ENCODE measurements at regions not wholly inside any gene's neighbourhood (a gene's known extent, or its start where the extent isn't known, plus 50 kb on each side); places are given as distances from the start of the nearest gene placed in this dataset.

GRCh38 chr15:35319354-35319753, 226.6 kb downstream of the DPH6 start:
- TF ChIP-seq CTCF (IDR thresholded peaks at IDR 0.05; ENCODE audit: insufficient read depth, low read length, poor library complexity, severe bottlenecking), result no peak
- TF ChIP-seq EZH2phosphoT487 (conservative IDR thresholded peaks at IDR 0.05; ENCODE audit: low read length), result no peak

All from SU-DHL-6 (cell line).